ENCODE measurements at regions not wholly inside any gene's neighbourhood (a gene's known extent, or its start where the extent isn't known, plus 50 kb on each side); places are given as distances from the start of the nearest gene placed in this dataset.

DNA sequence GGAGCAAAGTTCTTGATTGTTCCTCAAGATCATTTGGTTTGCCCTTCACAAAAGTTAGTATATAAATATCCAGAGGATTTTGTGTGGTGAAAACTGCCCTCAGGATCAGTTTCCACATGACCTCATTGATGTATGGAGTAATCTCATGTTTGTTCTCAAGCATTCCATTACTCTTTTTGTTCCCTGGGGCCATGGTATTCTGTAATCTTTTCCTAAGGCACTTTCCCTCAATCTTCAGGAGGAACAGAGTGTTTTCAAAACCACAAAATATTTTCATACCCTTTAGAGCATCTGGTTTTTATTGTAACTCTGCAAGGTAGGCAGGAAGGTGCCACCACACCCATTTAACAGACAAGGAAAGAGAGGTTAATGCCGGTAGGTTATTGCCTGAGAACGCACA lies 99.6 kb downstream of the FAM181B start:
- H3K9me3 ChIP-seq (ENCODE audit: control insufficient read depth in 4 of 4, low read length in 3 of 4): peaks cover 0 to under 1% (median 0%) of the 10 kb centered on the region in 4 donors
- TF ChIP-seq FOXA2 (IDR thresholded peaks at IDR 0.05) (no peak), ZBTB33 (IDR thresholded peaks at IDR 0.05) (no peak), RAD21 (IDR thresholded peaks at IDR 0.05) (no peak), JUND (IDR thresholded peaks at IDR 0.05) (no peak), HNF4A (conservative IDR thresholded peaks at IDR 0.05) (no peak), SP1 (IDR thresholded peaks at IDR 0.05) (no peak), EGR1 (IDR thresholded peaks at IDR 0.05; ENCODE audit: low read depth in 2 of 2) (no peak)
- TF ChIP-seq, protein P1, sequence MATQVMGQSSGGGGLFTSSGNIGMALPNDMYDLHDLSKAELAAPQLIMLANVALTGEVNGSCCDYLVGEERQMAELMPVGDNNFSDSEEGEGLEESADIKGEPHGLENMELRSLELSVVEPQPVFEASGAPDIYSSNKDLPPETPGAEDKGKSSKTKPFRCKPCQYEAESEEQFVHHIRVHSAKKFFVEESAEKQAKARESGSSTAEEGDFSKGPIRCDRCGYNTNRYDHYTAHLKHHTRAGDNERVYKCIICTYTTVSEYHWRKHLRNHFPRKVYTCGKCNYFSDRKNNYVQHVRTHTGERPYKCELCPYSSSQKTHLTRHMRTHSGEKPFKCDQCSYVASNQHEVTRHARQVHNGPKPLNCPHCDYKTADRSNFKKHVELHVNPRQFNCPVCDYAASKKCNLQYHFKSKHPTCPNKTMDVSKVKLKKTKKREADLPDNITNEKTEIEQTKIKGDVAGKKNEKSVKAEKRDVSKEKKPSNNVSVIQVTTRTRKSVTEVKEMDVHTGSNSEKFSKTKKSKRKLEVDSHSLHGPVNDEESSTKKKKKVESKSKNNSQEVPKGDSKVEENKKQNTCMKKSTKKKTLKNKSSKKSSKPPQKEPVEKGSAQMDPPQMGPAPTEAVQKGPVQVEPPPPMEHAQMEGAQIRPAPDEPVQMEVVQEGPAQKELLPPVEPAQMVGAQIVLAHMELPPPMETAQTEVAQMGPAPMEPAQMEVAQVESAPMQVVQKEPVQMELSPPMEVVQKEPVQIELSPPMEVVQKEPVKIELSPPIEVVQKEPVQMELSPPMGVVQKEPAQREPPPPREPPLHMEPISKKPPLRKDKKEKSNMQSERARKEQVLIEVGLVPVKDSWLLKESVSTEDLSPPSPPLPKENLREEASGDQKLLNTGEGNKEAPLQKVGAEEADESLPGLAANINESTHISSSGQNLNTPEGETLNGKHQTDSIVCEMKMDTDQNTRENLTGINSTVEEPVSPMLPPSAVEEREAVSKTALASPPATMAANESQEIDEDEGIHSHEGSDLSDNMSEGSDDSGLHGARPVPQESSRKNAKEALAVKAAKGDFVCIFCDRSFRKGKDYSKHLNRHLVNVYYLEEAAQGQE (IDR thresholded peaks at IDR 0.05): no peak
- H3K27ac ChIP-seq (ENCODE audit: low read depth in 1 of 2, low read length in 2 of 2): no peak overlapping the region
- H3K27me3 ChIP-seq (ENCODE audit: control insufficient read depth in 4 of 4, insufficient read depth in 4 of 4, low read length in 3 of 4): no peaks in the 10 kb centered on the region
- H3K4me1 ChIP-seq (ENCODE audit: control insufficient read depth in 4 of 4, insufficient read depth in 4 of 4, low read length in 3 of 4): no peaks in the 10 kb centered on the region
- no peak overlapping the region for H3K4me3 ChIP-seq (ENCODE audit: low read depth in 1 of 3, low read length in 3 of 3)
- DNase-seq (ENCODE audit: low spot score): no peak
- H3K9ac ChIP-seq (ENCODE audit: low read depth in 1 of 2, low read length in 2 of 2): no peak overlapping the region
- no peaks in the 10 kb centered on the region for H3K36me3 ChIP-seq (ENCODE audit: control insufficient read depth in 4 of 4, insufficient read depth in 3 of 4, low read depth in 1 of 4, low read length in 3 of 4)
- WGBS: 89% methylated on average over 2 of the region's 2 CpGs

DNA sequence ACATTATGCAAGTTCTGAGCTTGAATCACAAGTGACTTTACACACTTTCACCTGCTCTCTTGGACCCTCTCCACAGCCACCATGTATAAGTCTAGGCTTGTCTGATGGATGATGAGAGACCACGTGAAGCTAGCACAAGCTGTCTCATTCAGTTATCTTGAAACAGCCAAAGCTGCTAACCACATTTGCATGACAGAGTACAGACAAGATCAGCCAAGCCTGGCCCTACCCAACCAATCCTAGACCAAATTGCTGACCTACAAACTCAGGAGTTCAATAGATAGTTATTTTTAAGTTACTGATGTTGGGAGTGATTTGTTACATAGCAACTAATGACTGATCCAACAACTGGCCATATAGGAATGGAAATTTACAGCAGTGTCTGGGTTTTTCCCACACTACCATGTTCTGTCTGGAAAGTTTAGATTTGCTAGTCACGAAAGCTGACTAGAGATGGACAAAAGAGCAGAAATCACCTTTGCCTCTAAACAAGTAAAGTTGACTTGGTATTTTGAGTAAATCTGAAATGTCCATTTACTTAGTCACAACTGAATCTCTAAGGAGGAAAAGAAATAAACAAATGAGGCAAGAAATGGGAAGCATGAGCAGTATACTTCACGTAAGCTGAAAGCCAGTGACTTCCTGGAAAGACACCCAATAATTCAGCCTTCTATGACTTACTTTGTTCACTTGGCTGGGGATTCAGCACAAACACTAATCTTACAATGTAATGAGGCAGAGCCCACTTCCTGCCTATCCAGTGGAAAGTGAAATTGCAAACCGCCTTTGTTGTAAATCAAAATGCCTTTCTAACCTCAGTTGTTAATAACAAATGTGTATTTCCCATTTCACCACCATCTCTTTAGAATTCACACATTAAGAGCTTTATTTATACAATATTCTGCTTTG lies 101.7 kb downstream of the FAM181B start:
- peaks cover 0 to 6% (median 0%) of the 10 kb centered on the region in 4 donors for H3K9me3 ChIP-seq (ENCODE audit: control insufficient read depth in 4 of 4, low read length in 3 of 4)
- no peaks in the 10 kb centered on the region for H3K4me1 ChIP-seq (ENCODE audit: control insufficient read depth in 4 of 4, insufficient read depth in 4 of 4, low read length in 3 of 4)
- 57% methylated on average over 4 of the region's 4 CpGs for WGBS
- no peak overlapping the region for H3K9ac ChIP-seq (ENCODE audit: low read depth in 1 of 2, low read length in 2 of 2)
- no peaks in the 10 kb centered on the region for H3K36me3 ChIP-seq (ENCODE audit: control insufficient read depth in 4 of 4, insufficient read depth in 3 of 4, low read depth in 1 of 4, low read length in 3 of 4)
- no peaks in the 10 kb centered on the region for H3K27me3 ChIP-seq (ENCODE audit: control insufficient read depth in 4 of 4, insufficient read depth in 4 of 4, low read length in 3 of 4)
- TF ChIP-seq FOXA2 (IDR thresholded peaks at IDR 0.05) (no peak), MAX (IDR thresholded peaks at IDR 0.05) (no peak), YY1 (IDR thresholded peaks at IDR 0.05) (no peak), RXRA (IDR thresholded peaks at IDR 0.05) (no peak), GABPA (IDR thresholded peaks at IDR 0.05 in 1 of 2, conservative IDR thresholded peaks at IDR 0.05 in 1 of 2) (no peak), ATF3 (IDR thresholded peaks at IDR 0.05) (no peak), ZBTB33 (IDR thresholded peaks at IDR 0.05) (no peak), RAD21 (IDR thresholded peaks at IDR 0.05) (no peak), JUND (IDR thresholded peaks at IDR 0.05) (no peak)
- TF ChIP-seq, protein P1 (IDR thresholded peaks at IDR 0.05): no peak
- TF ChIP-seq, protein P2, sequence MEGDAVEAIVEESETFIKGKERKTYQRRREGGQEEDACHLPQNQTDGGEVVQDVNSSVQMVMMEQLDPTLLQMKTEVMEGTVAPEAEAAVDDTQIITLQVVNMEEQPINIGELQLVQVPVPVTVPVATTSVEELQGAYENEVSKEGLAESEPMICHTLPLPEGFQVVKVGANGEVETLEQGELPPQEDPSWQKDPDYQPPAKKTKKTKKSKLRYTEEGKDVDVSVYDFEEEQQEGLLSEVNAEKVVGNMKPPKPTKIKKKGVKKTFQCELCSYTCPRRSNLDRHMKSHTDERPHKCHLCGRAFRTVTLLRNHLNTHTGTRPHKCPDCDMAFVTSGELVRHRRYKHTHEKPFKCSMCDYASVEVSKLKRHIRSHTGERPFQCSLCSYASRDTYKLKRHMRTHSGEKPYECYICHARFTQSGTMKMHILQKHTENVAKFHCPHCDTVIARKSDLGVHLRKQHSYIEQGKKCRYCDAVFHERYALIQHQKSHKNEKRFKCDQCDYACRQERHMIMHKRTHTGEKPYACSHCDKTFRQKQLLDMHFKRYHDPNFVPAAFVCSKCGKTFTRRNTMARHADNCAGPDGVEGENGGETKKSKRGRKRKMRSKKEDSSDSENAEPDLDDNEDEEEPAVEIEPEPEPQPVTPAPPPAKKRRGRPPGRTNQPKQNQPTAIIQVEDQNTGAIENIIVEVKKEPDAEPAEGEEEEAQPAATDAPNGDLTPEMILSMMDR (IDR thresholded peaks at IDR 0.05; ENCODE audit: low read depth, low read length, missing input control): no peak
- H3K27ac ChIP-seq (ENCODE audit: low read depth in 1 of 2, low read length in 2 of 2): no peak overlapping the region
- no peak overlapping the region for H3K4me3 ChIP-seq (ENCODE audit: low read depth in 1 of 3, low read length in 3 of 3)
- no peak for DNase-seq (ENCODE audit: low spot score)

All from liver (tissue), 8 donors.